ENCODE measurements at regions not wholly inside any gene's neighbourhood (a gene's known extent, or its start where the extent isn't known, plus 50 kb on each side); places are given as distances from the start of the nearest gene placed in this dataset.

GRCh38 chr12:98296462-98297079 lies 218.8 kb upstream of the TMPO start:
- no peak for FAIRE-seq

GRCh38 chr12:98297538-98297937 lies 217.9 kb upstream of the TMPO start:
- no peak for FAIRE-seq

- no peak for FAIRE-seq
These were observed 207.2 kb upstream of the TMPO start for GRCh38 chr12:98308141-98308540.

GRCh38 chr12:98317939-98318899 lies 197.2 kb upstream of the TMPO start:
- FAIRE-seq = no peak

GRCh38 chr12:98319716-98320425 lies 195.5 kb upstream of the TMPO start:
- FAIRE-seq = no peak

- FAIRE-seq = no peak
These were observed 190.4 kb upstream of the TMPO start for GRCh38 chr12:98325003-98325402.

- FAIRE-seq = no peak
These were observed 186.9 kb upstream of the TMPO start for GRCh38 chr12:98328467-98328866.

- FAIRE-seq = no peak
These were observed 185.8 kb upstream of the TMPO start for GRCh38 chr12:98329589-98329988.

GRCh38 chr12:98332642-98333041 lies 182.7 kb upstream of the TMPO start:
- FAIRE-seq = no peak

GRCh38 chr12:98334768-98335167 lies 180.6 kb upstream of the TMPO start:
- no peak for FAIRE-seq

GRCh38 chr12:98341026-98341425 lies 174.4 kb upstream of the TMPO start:
- no peak for FAIRE-seq

- no peak for FAIRE-seq
These were observed 173.7 kb upstream of the TMPO start for GRCh38 chr12:98341732-98342131.

- no peak for FAIRE-seq
These were observed 172.3 kb upstream of the TMPO start for GRCh38 chr12:98343002-98343567.

GRCh38 chr12:98344046-98344930 lies 171.1 kb upstream of the TMPO start:
- no peak for FAIRE-seq

GRCh38 chr12:98345308-98345876 lies 170.0 kb upstream of the TMPO start:
- FAIRE-seq = no peak

- no peak for FAIRE-seq
These were observed 164.3 kb upstream of the TMPO start for GRCh38 chr12:98351089-98351488.

- FAIRE-seq = no peak
These were observed 163.6 kb upstream of the TMPO start for GRCh38 chr12:98351784-98352183.

- no peak for FAIRE-seq
These were observed 163.1 kb upstream of the TMPO start for GRCh38 chr12:98352218-98352811.

GRCh38 chr12:98352835-98353234 lies 162.6 kb upstream of the TMPO start:
- FAIRE-seq = no peak

- FAIRE-seq = no peak
These were observed 160.8 kb upstream of the TMPO start for GRCh38 chr12:98354520-98355035.

GRCh38 chr12:98355322-98355721 lies 160.1 kb upstream of the TMPO start:
- no peak for FAIRE-seq
